Pancreas (tissue), 10 donors: ENCODE measurements at regions not wholly inside any gene's neighbourhood (a gene's known extent, or its start where the extent isn't known, plus 50 kb on each side); places are given as distances from the start of the nearest gene placed in this dataset.
A peak's percentile ranks its signal among the peaks of the same experiment; 100 is the strongest.
"Not testable (repeated sequence)": the region's sequence is repeated elsewhere in the genome, so short reads cannot be mapped to it uniquely, and the experiment has no call there.

Experiments used
- ATAC-seq, 4 donors: fragments of 200-7000 bp; cut with Tn5 transposase; one replicate each; pipeline versions ENCODE4 v1.8.0 to v1.9.1; 2020; ENCODE audit warnings: mild to moderate bottlenecking in 4 of 4, moderate library complexity in 4 of 4
- DNase-seq, 6 donors: peaks; one replicate each; pipeline ENCODE4 v3.0.0-alpha.2; 2020
- FAIRE-seq: peaks from 2 replicates; lab custom pipeline; 2012; peaks lifted over from hg19 to GRCh38; lab: Jason Lieb, UNC
- H3K27ac ChIP-seq, 4 donors: fragments of 200-600 bp; sonication (generic); 1 replicate in 3 of 4; 2 replicates in 1 of 4; pipeline versions ENCODE4 v1.5.0 to v1.8.0; 2020
- H3K27me3 ChIP-seq, 4 donors: fragments of 200-600 bp; one replicate each; pipeline ENCODE4 v1.8.0; 2021
- H3K36me3 ChIP-seq, 3 donors: fragments of 200-600 bp; sonication (generic) in 1 of 3; one replicate each; pipeline versions ENCODE4 v1.5.0 to v1.8.0; 2020 to 2021
- H3K4me1 ChIP-seq, 3 donors: fragments of 200-600 bp; one replicate each; pipeline ENCODE4 v1.8.0; 2021
- H3K4me3 ChIP-seq, 4 donors: fragments of 200-600 bp; sonication (generic) in 2 of 4; one replicate each; pipeline versions ENCODE4 v1.5.0 to v1.8.0; 2020 to 2021
- H3K9me3 ChIP-seq, 4 donors: fragments of 200-600 bp; one replicate each; pipeline ENCODE4 v1.8.0; 2021
- WGBS, 2 donors: extraction: QIAGEN DNeasy Blood & Tissue Kit; methylation state at CpG; one replicate each; pipeline ENCODE4 v1.1.7; 2013; 5-methylcytosine and 5-hydroxymethylcytosine counted together
- intact Hi-C, 3 donors: fragments of 100-400 bp; cut with DNase I; formaldehyde crosslinking; loops; one replicate each; pipeline versions ENCODE4 v1.11.1 to v1.14.2; 2022
- TF ChIP-seq, protein P1 (sequence below), 4 donors: fragments of 200-600 bp; sonication (generic) in 3 of 4; IDR thresholded peaks; one replicate each; pipeline versions ENCODE4 v1.5.0 to v1.8.0; 2021; ENCODE audit warnings: antibody characterized with exemption in 4 of 4
- donor health status: healthy with polysubstance abuse.
- donor health status: DM: no; HTN: no; CAD: no; lungs with moderate emphysema.
- donor health status: DM: no; HTN: no; CAD: no.
- donor health status: control.
- donor health status: control.
- donor health status: Bipolar disorder and iron deficiency.
- donor health status: DM: yes; HTN: yes; CAD: no.
- donor health status: DM: no; HTN: no; CAD: no.
- donor health status: DM: no; HTN: no; CAD: no.
- donor health status: DM: yes; HTN: yes; CAD: no.

DNA sequence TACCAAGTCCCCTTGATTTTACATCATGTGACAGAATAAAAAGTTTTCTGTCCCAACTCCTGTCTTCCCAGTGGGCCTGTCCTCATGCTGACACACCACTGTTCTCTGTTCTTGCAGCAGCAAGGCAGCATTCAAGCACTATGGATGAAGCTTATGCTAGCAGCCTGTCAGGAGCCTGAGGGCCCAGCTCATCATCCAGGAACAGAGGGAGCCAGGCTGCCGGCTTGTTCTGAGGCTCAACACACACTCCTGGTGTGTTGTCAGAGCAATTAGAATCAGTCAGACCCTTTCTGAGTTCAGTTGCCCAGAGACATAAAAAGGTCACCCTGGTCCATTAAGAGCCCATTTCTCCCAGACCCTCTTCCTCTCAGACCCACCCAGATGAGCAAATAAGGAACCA is 282.9 kb downstream of the SEC16B start:
- no peaks in the 10 kb centered on the region for H3K36me3 ChIP-seq
- no peak for FAIRE-seq
- no peaks in the 10 kb centered on the region for H3K27me3 ChIP-seq
- TF ChIP-seq, protein P1, sequence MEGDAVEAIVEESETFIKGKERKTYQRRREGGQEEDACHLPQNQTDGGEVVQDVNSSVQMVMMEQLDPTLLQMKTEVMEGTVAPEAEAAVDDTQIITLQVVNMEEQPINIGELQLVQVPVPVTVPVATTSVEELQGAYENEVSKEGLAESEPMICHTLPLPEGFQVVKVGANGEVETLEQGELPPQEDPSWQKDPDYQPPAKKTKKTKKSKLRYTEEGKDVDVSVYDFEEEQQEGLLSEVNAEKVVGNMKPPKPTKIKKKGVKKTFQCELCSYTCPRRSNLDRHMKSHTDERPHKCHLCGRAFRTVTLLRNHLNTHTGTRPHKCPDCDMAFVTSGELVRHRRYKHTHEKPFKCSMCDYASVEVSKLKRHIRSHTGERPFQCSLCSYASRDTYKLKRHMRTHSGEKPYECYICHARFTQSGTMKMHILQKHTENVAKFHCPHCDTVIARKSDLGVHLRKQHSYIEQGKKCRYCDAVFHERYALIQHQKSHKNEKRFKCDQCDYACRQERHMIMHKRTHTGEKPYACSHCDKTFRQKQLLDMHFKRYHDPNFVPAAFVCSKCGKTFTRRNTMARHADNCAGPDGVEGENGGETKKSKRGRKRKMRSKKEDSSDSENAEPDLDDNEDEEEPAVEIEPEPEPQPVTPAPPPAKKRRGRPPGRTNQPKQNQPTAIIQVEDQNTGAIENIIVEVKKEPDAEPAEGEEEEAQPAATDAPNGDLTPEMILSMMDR (IDR thresholded peaks at IDR 0.05), result no peak
- no peak for DNase-seq
- H3K4me1 ChIP-seq, result no peaks in the 10 kb centered on the region
- H3K27ac ChIP-seq, result no peak overlapping the region
- intact Hi-C loops, result no loop called here
- ATAC-seq, result peak in 1 of 4 donors; percentile 31
- WGBS, 2 donors, result 37 to 47% methylated on average over 1 of the region's 1 CpG
- no peaks in the 10 kb centered on the region for H3K9me3 ChIP-seq
- no peak overlapping the region for H3K4me3 ChIP-seq

GRCh38 chr1:177669161-177669560 is 300.7 kb downstream of the SEC16B start:
- DNase-seq, result no peak
- H3K4me1 ChIP-seq, result no peaks in the 10 kb centered on the region
- H3K36me3 ChIP-seq, result no peaks in the 10 kb centered on the region
- H3K27me3 ChIP-seq, result no peaks in the 10 kb centered on the region
- ATAC-seq, result no peak
- no peak overlapping the region for H3K4me3 ChIP-seq
- H3K27ac ChIP-seq, result no peak overlapping the region
- intact Hi-C loops, result no loop called here
- TF ChIP-seq, protein P1 (IDR thresholded peaks at IDR 0.05), result no peak
- no peaks in the 10 kb centered on the region for H3K9me3 ChIP-seq
- FAIRE-seq, result no peak
- 75 to 88% methylated on average over 1 of the region's 1 CpG for WGBS, 2 donors

GRCh38 chr1:177665935-177666334 is 303.9 kb downstream of the SEC16B start:
- FAIRE-seq (no peak), DNase-seq (no peak), ATAC-seq (no peak)
- TF ChIP-seq, protein P1 (IDR thresholded peaks at IDR 0.05), result no peak
- Histone ChIP-seq H3K36me3 (no peaks in the 10 kb centered on the region), H3K9me3 (no peaks in the 10 kb centered on the region), H3K4me3 (no peak overlapping the region), H3K27me3 (no peaks in the 10 kb centered on the region), H3K4me1 (no peaks in the 10 kb centered on the region), H3K27ac (no peak overlapping the region)
- intact Hi-C loops, result no loop called here
- WGBS, 2 donors, result 67 to 76% methylated on average over 2 of the region's 2 CpGs

DNA sequence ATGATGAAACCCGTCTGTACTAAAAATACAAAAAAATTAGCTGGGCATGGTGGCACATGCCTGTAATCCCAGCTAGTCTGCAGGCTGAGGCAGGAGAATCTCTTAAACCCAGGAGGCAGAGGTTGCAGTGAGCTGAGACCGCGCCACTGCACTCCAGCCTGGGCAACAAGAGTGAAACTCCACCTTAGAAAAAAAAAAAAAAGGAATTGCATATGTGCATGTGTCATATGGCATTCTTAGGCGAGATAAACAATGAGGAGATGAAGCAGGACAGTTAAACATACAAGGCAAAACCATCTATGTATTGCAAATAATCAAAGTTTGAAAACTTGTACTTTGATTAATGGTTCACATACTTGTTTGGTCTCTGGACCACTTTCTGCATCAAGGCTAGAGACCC is 305.1 kb downstream of the SEC16B start:
- H3K9me3 ChIP-seq, FAIRE-seq, DNase-seq, ATAC-seq, H3K4me3 ChIP-seq, intact Hi-C loops, H3K27ac ChIP-seq, H3K27me3 ChIP-seq, H3K36me3 ChIP-seq, H3K4me1 ChIP-seq: not testable (repeated sequence)
- WGBS, 2 donors, result 70 to 78% methylated on average over 4 of the region's 4 CpGs

- FAIRE-seq, result no peak
- TF ChIP-seq, protein P1 (IDR thresholded peaks at IDR 0.05), result no peak
Observed at GRCh38 chr1:177660188-177660587, 309.7 kb downstream of the SEC16B start.

More at GRCh38 chr1:177660188-177660587, 309.7 kb downstream of the SEC16B start:
- Histone ChIP-seq H3K4me1 (no peaks in the 10 kb centered on the region), H3K36me3 (no peaks in the 10 kb centered on the region), H3K9me3 (no peaks in the 10 kb centered on the region), H3K27me3 (no peaks in the 10 kb centered on the region), H3K4me3 (no peak overlapping the region), H3K27ac (no peak overlapping the region)
- 82 to 83% methylated on average over 5 of the region's 5 CpGs for WGBS, 2 donors
- ATAC-seq, result no peak
- DNase-seq, result no peak
- intact Hi-C loops, result no loop called here
